Testis (tissue), 2 donors: ENCODE measurements at regions not wholly inside any gene's neighbourhood (a gene's known extent, or its start where the extent isn't known, plus 50 kb on each side); places are given as distances from the start of the nearest gene placed in this dataset.

ENCODE experiments used
- CTCF ChIP-seq, 3 experiments: fragments of 450-650 bp in 2 of 3; fragments of 200-600 bp in 1 of 3; sonication (generic) in 1 of 3; IDR thresholded peaks; one replicate each; pipeline ENCODE4 v1.5.1; 2016 to 2019; ENCODE audit warnings: antibody characterized with exemption in 3 of 3, mild to moderate bottlenecking in 2 of 3, moderate library complexity in 1 of 3
- POLR2A ChIP-seq: fragments of 450-650 bp; IDR thresholded peaks from one replicate; pipeline ENCODE4 v1.6.1; 2017; ENCODE audit warnings: antibody characterized with exemption, mild to moderate bottlenecking, moderate library complexity

GRCh38 chr6:156562636-156563035 lies 214.5 kb upstream of the ARID1B start:
- no peak for TF ChIP-seq POLR2A
- no peak for TF ChIP-seq CTCF (IDR thresholded peaks at IDR 0.05)
